ENCODE measurements at regions not wholly inside any gene's neighbourhood (a gene's known extent, or its start where the extent isn't known, plus 50 kb on each side); places are given as distances from the start of the nearest gene placed in this dataset.

- TF ChIP-seq CTCF (conservative IDR thresholded peaks at IDR 0.05; ENCODE audit: low read depth, low read length) (no peak), EZH2 (IDR thresholded peaks at IDR 0.05; ENCODE audit: low read length, unreplicated experiment) (no peak), EZH2phosphoT487 (IDR thresholded peaks at IDR 0.05; ENCODE audit: borderline replicate concordance, low read length) (no peak)
Measured at GRCh38 chr2:57402755-57403154, 643.9 kb upstream of the VRK2 start.
